HG02759 (cell line): ENCODE measurements at regions not wholly inside any gene's neighbourhood (a gene's known extent, or its start where the extent isn't known, plus 50 kb on each side); places are given as distances from the start of the nearest gene placed in this dataset.
"Not testable (repeated sequence)": the region's sequence is repeated elsewhere in the genome, so short reads cannot be mapped to it uniquely, and the experiment has no call there.

Experiments used
- ATAC-seq: cut with Tn5 transposase; IDR thresholded peaks from one replicate; pipeline ENCODE4 v1.9.1; 2021; ENCODE audit warnings: mild to moderate bottlenecking, moderate library complexity; ENCODE audit not compliant: unreplicated experiment

DNA sequence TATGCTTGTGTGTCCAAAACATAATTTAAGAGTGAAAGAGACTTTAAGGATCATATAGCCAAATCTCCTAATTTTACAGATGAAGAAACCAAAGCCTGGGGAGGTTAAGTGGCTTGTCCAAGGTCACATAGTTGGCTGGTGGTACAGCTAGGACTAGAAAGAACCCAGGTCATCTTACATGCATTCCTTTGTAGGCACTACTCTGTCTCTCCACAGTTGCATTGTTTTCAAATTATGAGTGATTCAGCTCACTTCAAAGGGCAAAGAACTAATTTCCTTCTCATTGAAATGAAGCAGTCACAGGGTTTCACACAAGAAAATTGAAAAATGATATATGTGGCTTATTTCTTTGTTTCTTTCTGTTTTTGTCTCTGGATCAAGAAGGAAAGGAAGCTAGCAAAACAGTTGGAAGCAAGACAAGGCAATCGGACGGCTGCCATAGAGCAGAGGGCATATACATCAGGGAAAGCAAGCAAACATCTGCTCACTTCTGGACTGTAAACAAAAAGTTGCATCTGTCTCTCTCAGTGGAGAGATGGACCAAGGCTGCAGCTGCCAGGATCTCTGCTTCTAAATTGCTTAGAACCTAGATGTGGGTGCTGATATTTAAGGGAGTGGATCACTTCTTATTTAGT lies 107.5 kb upstream of the AMOT start:
- no peak for ATAC-seq

DNA sequence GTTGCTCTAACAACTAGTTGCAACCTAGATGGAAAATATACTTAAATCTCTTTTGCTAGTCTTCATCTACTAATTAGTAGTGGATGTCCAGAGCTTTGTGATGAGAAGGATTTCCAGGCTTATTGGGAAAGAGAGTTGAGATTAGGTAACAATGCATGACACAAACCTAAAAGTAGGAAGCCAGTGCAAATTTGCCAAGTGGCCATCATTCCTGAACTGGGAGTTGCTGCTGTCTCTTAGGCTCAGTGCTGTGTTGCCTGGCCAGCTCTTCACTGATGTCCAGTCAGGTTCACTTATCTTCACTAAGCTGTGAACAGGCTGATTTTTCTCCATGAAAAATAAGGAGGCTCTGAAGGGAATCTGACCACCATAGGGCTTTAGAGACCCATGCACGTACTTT lies 105.6 kb upstream of the AMOT start:
- ATAC-seq = no peak

DNA sequence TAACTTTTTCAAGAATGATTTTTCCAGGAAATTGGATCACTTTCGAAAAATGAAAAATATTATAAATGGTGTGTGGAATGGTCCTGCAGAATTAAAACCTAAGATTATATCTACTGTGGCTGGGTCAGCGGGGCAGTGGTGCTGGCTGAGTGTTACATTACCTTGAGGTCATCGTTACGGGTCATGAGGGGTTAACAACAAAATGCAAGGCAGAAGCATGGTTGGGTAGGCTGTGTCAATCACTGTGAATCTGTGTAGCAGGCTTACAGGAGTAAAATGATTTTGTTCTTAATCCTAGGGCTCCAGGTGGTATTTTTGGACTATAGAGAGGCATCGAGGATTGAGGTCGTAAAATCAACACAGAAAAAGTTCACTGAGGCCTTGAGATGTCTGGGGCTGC lies 105.2 kb upstream of the AMOT start:
- no peak for ATAC-seq

DNA sequence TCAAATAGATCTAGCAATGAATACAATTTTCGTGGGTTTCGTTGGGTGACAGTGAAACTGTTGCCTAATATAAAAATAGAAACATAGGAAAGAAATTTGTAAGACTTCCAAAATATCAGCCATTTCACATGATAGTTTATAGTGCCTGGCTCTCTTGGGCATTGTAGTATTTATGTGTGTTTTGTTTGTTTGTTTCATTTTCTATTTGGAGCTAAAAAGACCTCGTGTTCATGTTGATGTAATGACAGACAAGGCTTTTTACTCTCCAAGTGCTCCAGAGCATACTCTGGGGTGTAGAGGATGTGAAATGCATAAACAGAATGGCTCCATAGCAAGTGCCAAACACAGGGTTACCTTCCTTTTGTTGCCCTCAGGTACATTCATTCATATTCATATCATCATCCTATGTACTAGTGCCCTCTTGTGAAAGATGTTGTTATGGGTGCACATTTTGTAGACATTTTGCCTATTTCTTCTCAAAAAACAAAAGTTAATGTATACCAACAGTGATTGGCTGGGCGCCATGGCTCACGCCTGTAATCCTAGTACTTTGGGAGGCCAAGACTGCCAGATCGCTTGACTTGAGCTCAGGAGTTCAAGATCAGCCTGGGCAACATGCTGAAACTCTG lies 100.7 kb upstream of the AMOT start:
- peak; percentile 67 for ATAC-seq

- no peak for ATAC-seq
Observed at GRCh38 chrX:112935029-112935428, 94.4 kb upstream of the AMOT start.

GRCh38 chrX:112931900-112932299 lies 91.3 kb upstream of the AMOT start:
- no peak for ATAC-seq

DNA sequence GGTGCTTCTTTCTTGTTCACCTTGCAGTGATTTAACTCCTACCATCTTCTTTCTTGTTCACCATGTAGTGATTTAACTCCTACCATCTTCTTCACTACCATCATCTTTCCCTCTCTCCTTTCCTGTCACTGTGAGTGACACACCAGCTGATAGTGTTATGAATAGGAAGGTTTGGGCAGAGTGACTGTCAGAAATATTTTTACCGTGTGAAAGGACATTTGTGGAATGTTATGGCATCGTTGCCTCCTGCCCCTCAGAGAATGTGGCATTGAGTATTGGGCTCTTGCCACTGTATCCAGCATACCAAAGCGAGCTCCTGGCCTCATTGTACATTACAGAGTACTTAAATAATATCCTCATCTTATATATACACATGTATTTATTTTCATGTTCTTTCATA lies 90.8 kb upstream of the AMOT start:
- ATAC-seq = no peak

- ATAC-seq = not testable (repeated sequence)
Observed at GRCh38 chrX:112923381-112923780, 82.8 kb upstream of the AMOT start.

DNA sequence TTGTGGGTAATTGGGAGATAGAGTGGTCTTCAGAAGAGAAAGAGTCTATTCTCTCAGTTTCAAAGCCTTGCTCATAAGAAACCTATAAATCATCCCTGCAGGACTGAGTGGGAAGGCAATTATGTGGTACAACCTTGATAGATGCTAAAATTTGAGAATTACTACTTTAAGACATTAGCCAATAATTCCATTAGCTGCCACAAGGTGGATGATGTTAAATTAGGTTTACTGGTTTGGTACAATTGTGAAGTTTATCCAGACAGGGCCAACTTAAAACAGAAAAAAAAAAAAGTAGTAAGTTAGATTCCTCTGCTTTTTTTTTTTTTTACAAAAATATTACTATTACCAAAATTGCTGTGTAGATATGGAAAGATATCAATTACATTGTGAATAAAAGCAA lies 73.2 kb upstream of the AMOT start:
- ATAC-seq = no peak

DNA sequence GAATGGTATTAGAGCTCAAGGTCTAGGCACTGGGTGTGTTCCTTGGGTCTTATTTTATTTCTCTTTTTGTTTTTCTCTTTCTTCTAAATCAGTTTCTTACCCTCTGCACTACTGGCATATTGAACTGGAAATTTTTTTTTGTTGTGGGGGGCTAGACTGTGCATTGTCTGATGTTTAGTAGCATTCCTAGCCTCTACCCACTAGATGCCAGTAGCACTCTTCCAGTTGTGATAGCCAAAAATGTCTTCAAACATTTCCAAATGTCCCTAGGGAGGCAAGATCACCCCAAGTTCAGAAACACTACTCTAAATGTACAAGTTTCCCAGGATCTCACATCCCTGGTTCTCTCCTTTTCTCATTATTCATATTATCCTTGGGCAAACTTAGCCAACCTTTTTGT lies 69.8 kb upstream of the AMOT start:
- ATAC-seq = no peak

- no peak for ATAC-seq
Observed at GRCh38 chrX:112901869-112902725, 61.5 kb upstream of the AMOT start.

GRCh38 chrX:112896051-112896450 lies 55.4 kb upstream of the AMOT start:
- ATAC-seq = no peak
